Right ventricle myocardium superior (tissue), 1 donor: ENCODE measurements at regions not wholly inside any gene's neighbourhood (a gene's known extent, or its start where the extent isn't known, plus 50 kb on each side); places are given as distances from the start of the nearest gene placed in this dataset.

Source experiments
- ATAC-seq: fragments of 200-7000 bp; cut with Tn5 transposase; one replicate; pipeline ENCODE4 v1.9.1; 2020; ENCODE audit warnings: mild to moderate bottlenecking; ENCODE audit not compliant: poor library complexity
- DNase-seq: peaks from one replicate; pipeline ENCODE4 v3.0.0-alpha.2; 2020
- intact Hi-C: fragments of 100-400 bp; cut with DNase I; formaldehyde crosslinking; loops from one replicate; pipeline ENCODE4 v1.11.2; 2022
- donor health status: DM: no; HTN: yes; CAD: no; lungs with severe emphysema.

DNA sequence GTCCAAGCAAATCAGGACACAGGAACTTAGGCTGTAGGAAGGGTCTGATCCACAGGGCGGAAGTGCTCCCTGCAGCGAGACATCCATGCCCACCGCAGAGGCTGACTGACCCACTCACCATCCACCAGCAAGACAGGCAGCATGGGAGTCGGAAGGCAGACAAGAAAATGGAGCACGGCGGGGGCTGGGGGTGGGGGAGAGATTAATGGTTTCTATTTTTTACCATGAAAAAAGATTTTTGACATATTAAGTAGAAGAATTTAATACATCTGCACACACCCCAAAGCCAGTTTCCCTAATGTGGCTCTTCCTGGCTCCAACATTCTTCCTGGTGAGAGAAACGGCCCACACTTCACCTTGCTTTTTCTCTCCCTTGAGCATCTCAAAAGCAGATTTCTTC is 55.1 kb upstream of the ST8SIA3 start:
- intact Hi-C loops: no loop called here
- DNase-seq (no peak), ATAC-seq (no peak)

DNA sequence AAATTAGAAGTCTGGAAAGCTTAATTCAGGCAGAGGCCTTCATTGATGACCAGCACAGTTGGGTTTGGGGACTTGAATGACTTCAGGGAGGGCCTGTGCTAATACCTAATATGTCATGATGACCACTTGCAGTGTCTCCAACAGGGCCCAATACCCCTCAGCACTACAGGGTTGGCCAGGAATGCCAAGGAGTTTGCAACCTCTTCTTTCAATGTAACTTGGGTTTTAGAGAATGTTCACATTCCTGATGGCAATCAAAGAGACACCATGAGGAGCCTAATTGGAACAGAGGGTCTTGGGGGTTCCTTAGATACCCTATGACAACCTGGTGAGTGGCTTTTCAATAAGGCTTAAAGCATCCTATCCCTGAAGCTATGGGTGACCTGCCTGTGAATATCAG is 52.4 kb upstream of the ST8SIA3 start:
- DNase-seq (no peak), ATAC-seq (no peak)
- intact Hi-C loops: no loop called here

DNA sequence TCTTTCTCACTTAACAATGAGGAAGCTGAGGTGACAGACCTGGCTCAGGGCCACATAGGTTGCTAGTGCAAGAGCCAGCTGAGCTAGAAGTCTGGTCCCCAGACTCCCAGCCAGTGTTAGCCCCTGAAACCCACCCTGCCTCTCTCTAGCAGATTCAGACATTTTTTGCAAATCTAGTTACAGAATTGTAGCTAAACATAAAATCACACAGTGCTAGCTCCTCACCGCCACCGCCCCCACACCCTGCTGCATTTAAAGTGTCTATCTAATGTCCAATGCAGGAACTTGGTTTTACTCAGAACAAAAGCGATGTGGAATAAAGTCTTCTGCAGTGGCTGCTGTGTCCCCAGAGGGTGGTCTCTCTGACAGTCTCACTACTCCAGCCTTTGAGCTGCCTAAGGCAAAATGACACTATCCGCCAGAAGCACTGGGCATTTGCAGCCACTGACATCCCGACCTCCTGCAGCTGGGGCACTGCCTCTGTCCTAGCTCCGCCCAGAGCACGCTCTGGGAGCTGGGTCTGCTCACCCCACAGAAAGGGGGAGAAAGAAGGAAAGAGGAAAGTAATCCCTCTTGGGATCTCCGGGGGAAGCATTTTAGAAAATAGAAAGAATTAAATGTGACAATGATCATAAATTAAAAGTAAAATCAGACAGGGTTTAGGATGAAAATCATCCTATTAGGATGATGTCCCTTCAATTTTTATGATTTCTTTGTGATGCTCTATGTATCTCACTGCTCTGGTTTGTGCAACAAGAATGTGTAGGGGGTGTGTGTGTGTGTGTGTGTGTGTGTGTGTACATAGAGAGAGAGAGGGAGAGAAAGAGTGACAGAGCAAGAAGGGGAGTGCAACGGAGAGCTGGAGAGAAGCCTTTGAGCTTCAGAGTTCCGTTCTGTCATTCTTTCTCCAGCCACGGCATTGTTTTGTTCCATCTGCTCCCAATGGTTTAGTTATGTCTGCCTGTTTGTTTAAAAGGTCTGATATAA is 50.5 kb upstream of the ST8SIA3 start:
- ATAC-seq: no peak
- intact Hi-C loops: no loop called here
- no peak for DNase-seq
